Hepatic stellate cell (primary cell): ENCODE measurements at regions not wholly inside any gene's neighbourhood (a gene's known extent, or its start where the extent isn't known, plus 50 kb on each side); places are given as distances from the start of the nearest gene placed in this dataset.
"Not testable (repeated sequence)": the region's sequence is repeated elsewhere in the genome, so short reads cannot be mapped to it uniquely, and the experiment has no call there.

Experiments used
- DNase-seq: peaks from one replicate; pipeline ENCODE4 v3.0.0; 2011; ENCODE audit warnings: low spot score

- no peak for DNase-seq
Measured at GRCh38 chr9:30301271-30301963, 2083.0 kb upstream of the ACO1 start.

DNA sequence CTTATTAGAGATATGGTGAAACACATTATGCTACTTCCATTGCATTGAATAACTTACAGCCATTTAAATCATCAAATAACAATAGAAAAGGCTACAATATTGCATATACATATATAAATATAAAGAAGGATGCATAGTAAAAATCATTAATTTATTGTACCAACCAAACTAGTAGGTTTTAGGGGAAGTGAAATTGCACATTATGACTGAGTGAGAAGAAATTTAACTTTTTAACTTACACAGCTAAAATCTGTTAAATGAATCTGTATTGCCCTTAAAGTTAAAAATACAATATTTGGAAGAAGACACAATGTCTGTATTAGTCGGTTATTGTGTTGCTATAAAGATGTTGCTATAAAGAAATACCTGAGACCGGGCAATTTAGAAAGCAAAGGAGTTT is 2073.7 kb upstream of the ACO1 start:
- no peak for DNase-seq

- DNase-seq: no peak
Measured at GRCh38 chr9:30329431-30329830, 2055.0 kb upstream of the ACO1 start.

- no peak for DNase-seq
Measured at GRCh38 chr9:30348904-30349303, 2035.5 kb upstream of the ACO1 start.

DNA sequence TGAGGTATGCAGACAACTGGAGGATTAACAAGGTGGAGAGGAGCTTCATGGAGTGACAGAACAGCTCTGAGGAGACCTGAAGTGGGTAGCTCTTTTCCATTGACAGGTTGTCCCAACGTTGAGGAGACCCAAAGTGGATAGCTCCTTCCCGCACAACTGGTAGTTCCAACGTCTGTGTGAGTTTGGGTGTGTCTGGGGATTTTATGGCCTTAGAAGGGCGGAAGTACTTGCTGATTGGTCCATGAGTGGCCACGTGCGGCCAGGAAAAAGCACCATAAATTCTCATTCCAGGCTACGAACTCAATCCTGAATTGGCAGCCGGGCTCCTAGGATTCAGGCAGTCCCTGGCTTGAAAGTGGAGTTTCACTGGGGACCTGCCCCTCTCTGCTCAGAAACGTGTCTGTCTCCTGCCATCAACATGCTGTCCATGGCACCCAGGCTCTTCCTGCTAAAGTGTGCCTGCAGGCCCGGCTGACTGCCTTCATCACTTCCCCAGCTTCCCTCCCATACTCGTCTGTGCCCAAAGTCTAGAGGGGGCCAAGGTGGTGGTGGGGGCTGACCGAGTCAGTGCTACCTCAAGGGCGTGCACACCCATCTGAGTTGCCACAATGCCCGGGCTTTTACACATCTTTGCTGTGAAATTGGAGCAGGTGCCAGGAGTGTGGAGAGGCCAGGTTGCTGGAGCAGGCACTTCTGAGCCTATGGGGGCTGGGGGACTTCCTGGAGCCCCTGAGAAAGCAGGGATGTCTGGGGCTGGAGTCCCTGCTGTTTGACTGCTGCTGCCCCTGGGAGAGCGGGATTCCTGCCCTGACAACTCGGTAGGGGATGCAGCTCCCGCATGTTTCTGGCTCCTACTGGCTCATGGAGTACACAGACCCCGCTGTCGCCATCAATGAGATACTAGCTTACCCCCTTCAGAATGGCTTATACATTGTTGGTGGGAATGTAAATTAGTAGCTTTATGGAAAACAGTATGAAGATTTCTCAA is 2034.6 kb upstream of the ACO1 start:
- DNase-seq: no peak

- no peak for DNase-seq
Measured at GRCh38 chr9:30356221-30356620, 2028.2 kb upstream of the ACO1 start.

DNA sequence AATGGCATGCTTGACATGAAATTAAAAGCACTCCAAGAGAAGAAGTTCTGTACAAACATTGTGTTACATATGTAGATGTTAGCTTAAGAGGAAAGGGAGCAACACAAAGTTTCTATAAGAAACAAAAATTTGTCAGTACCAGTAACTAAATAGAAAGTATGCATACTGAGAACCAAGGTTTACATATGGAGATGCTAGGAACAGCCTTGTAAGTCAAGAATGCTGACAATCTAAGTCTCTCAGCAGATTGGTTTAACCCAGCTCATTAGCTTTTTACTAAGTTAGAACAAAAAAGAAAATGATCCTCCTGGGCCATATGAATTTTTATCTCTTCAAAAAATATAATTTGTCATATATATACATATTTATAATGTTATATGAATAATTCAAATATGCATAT is 2022.1 kb upstream of the ACO1 start:
- no peak for DNase-seq

GRCh38 chr9:30366140-30366539 is 2018.3 kb upstream of the ACO1 start:
- not testable (repeated sequence) for DNase-seq

DNA sequence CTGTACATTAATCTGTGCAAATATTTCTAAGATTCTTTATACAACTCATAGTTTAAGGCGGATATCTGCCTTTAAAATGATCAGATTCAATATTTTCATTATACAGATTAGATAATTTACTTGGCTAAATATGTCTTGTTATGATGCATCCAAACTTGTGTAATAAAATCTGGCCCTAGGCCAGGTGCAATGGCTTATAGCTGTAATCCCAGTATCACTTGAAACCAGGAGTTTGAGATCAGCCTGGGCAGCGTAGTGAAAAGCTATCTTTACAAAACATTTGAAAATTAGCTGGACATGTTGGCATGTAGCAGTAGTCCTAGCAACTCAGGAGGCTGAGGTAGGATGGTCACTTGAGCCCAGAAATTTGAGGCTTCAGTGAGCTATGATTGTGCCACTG is 2002.2 kb upstream of the ACO1 start:
- DNase-seq: no peak

- DNase-seq: no peak
Measured at GRCh38 chr9:30410273-30410672, 1974.2 kb upstream of the ACO1 start.

DNA sequence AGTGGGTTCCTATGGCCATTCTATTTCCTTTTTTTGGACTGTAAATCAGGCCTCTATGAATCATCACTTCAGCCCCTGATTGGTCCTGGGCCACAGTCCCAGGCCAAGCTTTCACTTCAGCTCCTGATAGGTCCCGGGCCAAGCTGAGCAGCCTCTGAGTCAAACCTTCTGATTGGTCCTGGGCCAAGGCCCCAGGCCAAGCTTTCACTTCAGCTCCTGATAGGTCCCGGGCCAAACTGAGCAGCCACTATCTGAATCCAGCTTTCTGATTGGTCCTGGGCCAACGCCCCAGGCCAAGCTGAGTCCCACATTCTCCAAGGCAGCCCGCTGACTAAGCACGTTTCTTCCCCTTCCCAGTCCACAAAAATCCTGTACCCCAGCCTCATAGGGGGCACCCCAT is 1972.9 kb upstream of the ACO1 start:
- DNase-seq: no peak

DNA sequence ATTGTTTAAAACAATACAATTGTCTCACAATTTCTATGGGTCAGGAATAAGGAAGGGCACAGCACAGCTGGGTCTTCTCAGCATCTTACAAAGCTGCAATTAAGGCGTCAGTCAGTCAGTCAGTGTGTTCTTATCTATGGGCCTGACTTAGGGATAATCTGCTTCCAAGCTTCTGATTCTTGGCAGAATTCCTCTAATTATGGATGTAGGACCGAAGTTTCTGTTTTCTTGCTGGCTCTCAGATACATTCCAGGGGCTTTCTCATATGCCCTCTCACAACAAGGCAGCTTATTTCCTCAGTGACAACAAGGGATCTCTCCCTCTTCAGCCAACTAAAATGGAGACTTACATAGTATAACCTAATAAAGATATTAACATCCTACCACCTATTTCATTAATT is 1925.3 kb upstream of the ACO1 start:
- no peak for DNase-seq

GRCh38 chr9:30476826-30477225 is 1907.6 kb upstream of the ACO1 start:
- no peak for DNase-seq

GRCh38 chr9:30478684-30479083 is 1905.8 kb upstream of the ACO1 start:
- DNase-seq: no peak

DNA sequence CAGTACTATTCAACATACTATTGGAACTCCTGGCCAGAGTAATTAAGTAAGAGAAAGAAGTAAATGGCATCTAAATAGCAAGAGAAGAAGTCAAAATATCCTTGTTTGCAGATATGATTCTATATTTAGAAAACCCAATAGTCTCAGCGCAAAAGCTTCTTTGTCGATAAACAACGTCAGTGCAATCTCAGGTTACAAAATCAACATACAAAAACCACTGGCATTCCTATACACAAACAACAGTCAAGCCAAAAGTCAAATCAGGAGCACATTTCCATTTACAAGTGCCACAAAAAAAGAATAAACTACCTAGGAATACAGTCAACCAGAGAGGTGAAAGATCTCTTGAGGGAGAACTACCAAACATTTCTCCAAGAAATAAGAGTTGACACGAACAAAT is 1901.9 kb upstream of the ACO1 start:
- DNase-seq: no peak

DNA sequence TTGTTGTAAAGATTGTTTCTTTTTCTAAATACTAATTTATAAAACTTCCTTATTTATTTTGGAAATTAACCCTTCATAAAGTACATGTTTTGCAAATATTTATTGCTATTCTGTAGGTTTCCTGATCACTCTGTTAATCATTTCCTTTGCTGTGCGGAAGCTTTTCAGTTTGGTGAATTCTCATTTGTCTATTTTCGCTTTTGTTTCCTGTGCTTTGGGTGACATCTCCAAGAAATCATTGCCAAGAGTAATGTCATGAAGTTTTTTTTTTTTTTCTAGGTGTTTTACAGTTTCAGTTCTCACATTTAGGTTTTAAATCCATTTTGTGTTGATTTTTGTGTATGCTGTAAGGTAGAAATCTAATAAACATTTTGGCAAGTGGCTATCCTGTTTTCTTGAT is 1899.8 kb upstream of the ACO1 start:
- no peak for DNase-seq

DNA sequence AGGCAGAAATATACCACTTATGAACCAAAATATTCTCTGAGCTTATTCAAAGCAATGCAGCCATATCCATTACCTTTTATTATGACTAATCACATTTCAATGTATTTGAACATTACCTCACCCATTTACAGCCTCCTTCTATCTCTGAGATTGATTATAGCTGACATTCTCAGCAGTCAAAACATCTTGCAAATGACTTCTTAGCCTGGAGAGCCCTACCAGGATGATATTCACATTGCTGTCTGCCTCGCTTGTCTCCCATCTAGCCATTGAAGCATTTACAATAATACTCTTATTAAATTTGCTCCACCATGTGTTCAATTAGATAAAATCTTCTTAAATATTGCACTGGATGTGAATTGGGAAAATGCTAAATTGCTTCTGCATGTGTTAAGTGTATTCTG is 1879.9 kb upstream of the ACO1 start:
- DNase-seq: no peak

DNA sequence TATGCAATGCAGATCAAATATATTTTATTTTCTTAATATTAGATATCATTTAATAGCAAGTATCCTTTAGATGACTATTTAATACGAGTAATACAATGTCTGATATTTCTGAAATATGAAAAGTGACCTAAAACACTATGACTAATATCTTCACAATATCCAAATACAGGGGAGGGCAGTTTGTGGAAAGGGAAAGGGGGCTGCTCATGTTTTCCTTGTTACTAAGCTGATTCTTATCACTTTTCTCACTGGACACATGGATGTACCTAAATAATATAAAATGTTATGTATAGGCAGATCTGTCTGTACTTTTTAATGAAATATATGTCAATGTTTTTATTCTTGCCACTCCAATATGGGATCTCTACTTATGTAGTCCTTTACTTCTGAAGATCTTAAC is 1879.1 kb upstream of the ACO1 start:
- no peak for DNase-seq

GRCh38 chr9:30506749-30507148 is 1877.7 kb upstream of the ACO1 start:
- DNase-seq: no peak

DNA sequence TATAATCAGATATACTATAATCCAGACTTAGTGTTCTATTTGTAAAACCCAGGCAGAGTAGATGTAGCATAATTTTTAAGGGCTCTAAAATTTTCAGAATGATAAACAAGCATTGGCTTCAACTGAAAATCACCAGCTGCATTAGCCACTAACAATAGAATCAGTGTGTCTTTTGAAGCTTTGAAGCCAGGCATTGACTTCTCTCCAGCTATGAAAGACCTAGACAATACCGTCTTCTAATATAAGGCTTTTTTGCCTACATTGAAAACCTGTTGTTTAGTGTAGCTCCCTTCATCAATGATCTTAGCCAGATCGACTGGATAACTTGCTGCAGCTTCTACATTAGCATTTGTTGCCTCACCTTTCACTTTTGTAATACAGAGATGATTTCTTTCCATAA is 1877.3 kb upstream of the ACO1 start:
- no peak for DNase-seq

- no peak for DNase-seq
Measured at GRCh38 chr9:30511666-30512065, 1872.8 kb upstream of the ACO1 start.

GRCh38 chr9:30519166-30519565 is 1865.3 kb upstream of the ACO1 start:
- no peak for DNase-seq

- no peak for DNase-seq
Measured at GRCh38 chr9:30519756-30520155, 1864.7 kb upstream of the ACO1 start.
